Keratinocyte (primary cell): ENCODE measurements at regions not wholly inside any gene's neighbourhood (a gene's known extent, or its start where the extent isn't known, plus 50 kb on each side); places are given as distances from the start of the nearest gene placed in this dataset.
"Not testable (repeated sequence)": the region's sequence is repeated elsewhere in the genome, so short reads cannot be mapped to it uniquely, and the experiment has no call there.

Source experiments
- DNase-seq: peaks from one replicate; pipeline ENCODE4 v3.0.0-alpha.2; 2011; ENCODE audit warnings: low read depth, missing footprints, low spot score
- FAIRE-seq: peaks from 2 replicates; lab custom pipeline; 2011; peaks lifted over from hg19 to GRCh38; lab: Jason Lieb, UNC
- H2AFZ ChIP-seq: 2 replicates; pipeline ENCODE4 v1.6.0; 2012; ENCODE audit warnings: low read length, control low read depth, inconsistent platforms; ENCODE audit not compliant: control insufficient read depth
- H3K27ac ChIP-seq: 2 replicates; pipeline ENCODE4 v1.5.1; 2011; ENCODE audit warnings: low read length; ENCODE audit not compliant: control insufficient read depth, insufficient read depth
- H3K27me3 ChIP-seq: 3 replicates; pipeline ENCODE4 v1.6.0; 2011; ENCODE audit warnings: low read length; ENCODE audit not compliant: control insufficient read depth, insufficient read depth; ENCODE audit errors: extremely low read depth
- H3K36me3 ChIP-seq, 2 experiments: 2 replicates in 1 of 2; 3 replicates in 1 of 2; pipeline ENCODE4 v1.5.1; 2011; ENCODE audit warnings: low read length in 2 of 2, mild to moderate bottlenecking in 1 of 2; ENCODE audit not compliant: control insufficient read depth in 2 of 2, insufficient read depth in 2 of 2; ENCODE audit errors: extremely low read depth in 1 of 2
- H3K4me1 ChIP-seq: 3 replicates; pipeline ENCODE4 v1.5.1; 2011; ENCODE audit warnings: low read length; ENCODE audit not compliant: control insufficient read depth, insufficient read depth; ENCODE audit errors: extremely low read depth
- H3K4me2 ChIP-seq: 3 replicates; pipeline ENCODE4 v1.6.0; 2011; ENCODE audit warnings: low read depth, low read length; ENCODE audit not compliant: control insufficient read depth, insufficient read depth; ENCODE audit errors: extremely low read depth
- H3K4me3 ChIP-seq, 3 experiments: fragments of 200-600 bp in 1 of 3; sonication (generic) in 1 of 3; 2 replicates in 2 of 3; 3 replicates in 1 of 3; pipeline ENCODE4 v1.5.1; 2011 to 2016; ENCODE audit warnings: low read length in 3 of 3, mild to moderate bottlenecking in 3 of 3, control low read depth in 2 of 3, inconsistent platforms in 1 of 3, low read depth in 1 of 3, mixed read lengths in 1 of 3, mixed run types in 1 of 3, moderate library complexity in 1 of 3; ENCODE audit not compliant: control insufficient read depth in 2 of 3, insufficient read depth in 2 of 3; ENCODE audit errors: extremely low read depth in 1 of 3
- H3K79me2 ChIP-seq: 2 replicates; pipeline ENCODE4 v1.6.0; 2012; ENCODE audit warnings: low read length; ENCODE audit not compliant: control insufficient read depth, insufficient read depth
- H3K9ac ChIP-seq: 3 replicates; pipeline ENCODE4 v1.6.0; 2011; ENCODE audit warnings: low read length; ENCODE audit not compliant: control insufficient read depth, insufficient read depth; ENCODE audit errors: extremely low read depth
- H3K9me1 ChIP-seq: 3 replicates; pipeline ENCODE4 v1.6.0; 2011; ENCODE audit warnings: low read length; ENCODE audit not compliant: control insufficient read depth, insufficient read depth; ENCODE audit errors: extremely low read depth
- H3K9me3 ChIP-seq: 2 replicates; pipeline ENCODE4 v1.5.1; 2012; ENCODE audit warnings: low read depth, low read length; ENCODE audit not compliant: control insufficient read depth
- H4K20me1 ChIP-seq: 3 replicates; pipeline ENCODE4 v1.6.0; 2011; ENCODE audit warnings: low read length; ENCODE audit not compliant: control insufficient read depth, insufficient read depth; ENCODE audit errors: extremely low read depth
- CTCF ChIP-seq, 3 experiments: IDR thresholded peaks in 1 of 3; conservative IDR thresholded peaks in 1 of 3; optimal IDR thresholded peaks in 1 of 3; 2 replicates in 2 of 3; 3 replicates in 1 of 3; pipeline versions ENCODE3 to v1.5.1; 2011; ENCODE audit warnings: low read length in 3 of 3, mild to moderate bottlenecking in 3 of 3, moderate library complexity in 2 of 3, control low read depth in 1 of 3, inconsistent platforms in 1 of 3; ENCODE audit not compliant: insufficient read depth in 2 of 3; ENCODE audit errors: extremely low read depth in 1 of 3
- EZH2 ChIP-seq: IDR thresholded peaks from one replicate; pipeline ENCODE4 v1.6.1; 2012; ENCODE audit warnings: inconsistent platforms, mild to moderate bottlenecking, low read length, moderate library complexity
- dilution Hi-C: fragments of 300-500 bp; cut with MboI; formaldehyde crosslinking; loops from one replicate; pipeline ENCODE4 v1.7.0; 2020; ENCODE audit warnings: low sequenced_read_pairs; ENCODE audit not compliant: extremely low pct_ligation_motif_present

DNA sequence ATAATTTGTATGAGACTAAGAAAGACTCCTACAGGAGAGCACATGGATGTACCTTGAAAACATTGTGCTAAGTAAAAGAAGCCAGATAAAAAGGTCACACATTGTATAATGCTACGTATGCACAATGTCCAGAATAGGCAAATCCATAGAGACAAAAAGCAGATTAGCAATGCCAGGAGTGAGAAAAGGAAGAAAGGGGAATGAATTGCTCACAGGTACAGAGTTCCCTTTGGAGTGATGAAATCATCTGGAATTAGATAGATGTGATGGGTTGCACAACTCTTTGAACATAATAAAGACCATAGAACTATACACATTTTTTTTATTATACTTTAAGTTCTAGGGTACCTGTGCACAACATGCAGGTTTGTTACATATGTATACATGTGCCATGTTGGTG lies 1218.9 kb upstream of the TMEM132C start:
- Histone ChIP-seq H3K9me1 (no peaks in the 10 kb centered on the region), H3K9me3 (no peaks in the 10 kb centered on the region), H3K27me3 (no peaks in the 10 kb centered on the region), H2AFZ (no peak overlapping the region), H3K4me1 (peaks cover 15% of the 10 kb centered on the region), H3K36me3 (no peaks in the 10 kb centered on the region), H3K4me2 (no peak overlapping the region), H3K4me3 (no peak overlapping the region), H3K79me2 (no peaks in the 10 kb centered on the region), H3K9ac (no peak overlapping the region), H4K20me1 (no peaks in the 10 kb centered on the region), H3K27ac (no peak overlapping the region)
- dilution Hi-C loops, result no loop called here
- FAIRE-seq (no peak), DNase-seq (no peak)
- no peak for TF ChIP-seq EZH2
- no peak for TF ChIP-seq CTCF (optimal IDR thresholded peaks at IDR 0.05 in 1 of 3, IDR thresholded peaks at IDR 0.05 in 1 of 3, conservative IDR thresholded peaks at IDR 0.05 in 1 of 3; ENCODE audit: extremely low read depth in 1 of 3, insufficient read depth in 2 of 3, low read length in 3 of 3)

GRCh38 chr12:127048525-127048924 lies 1218.4 kb upstream of the TMEM132C start:
- DNase-seq, H3K9ac ChIP-seq, H3K4me3 ChIP-seq, H3K27ac ChIP-seq, H3K27me3 ChIP-seq, H3K9me1 ChIP-seq, H4K20me1 ChIP-seq, H3K9me3 ChIP-seq, H2AFZ ChIP-seq, H3K79me2 ChIP-seq, dilution Hi-C loops, FAIRE-seq, H3K36me3 ChIP-seq, H3K4me2 ChIP-seq: not testable (repeated sequence)
- peaks cover 20% of the 10 kb centered on the region for H3K4me1 ChIP-seq

DNA sequence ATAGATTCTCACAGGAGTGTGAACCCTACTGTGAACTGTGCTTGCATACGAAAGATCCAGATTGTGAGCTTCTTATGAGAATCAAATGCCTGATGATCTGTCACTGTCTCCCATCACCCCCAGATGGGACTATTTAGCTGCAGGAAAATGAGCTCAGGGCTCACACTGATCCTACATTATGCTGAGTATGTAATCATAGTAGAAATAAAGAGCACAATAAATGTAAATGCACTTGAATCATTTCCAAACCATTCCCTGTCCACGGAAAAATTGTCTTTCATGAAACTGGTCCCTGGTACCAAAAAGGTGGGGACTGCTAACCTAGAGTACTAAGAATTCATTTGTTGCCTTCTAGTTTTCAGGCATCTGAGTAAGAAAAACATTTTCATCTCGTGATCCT lies 1215.8 kb upstream of the TMEM132C start:
- H3K4me1 ChIP-seq, result peaks cover 35% of the 10 kb centered on the region
- H3K4me2 ChIP-seq, result no peak overlapping the region
- FAIRE-seq (no peak), DNase-seq (no peak)
- no peak overlapping the region for H2AFZ ChIP-seq
- no peak overlapping the region for H3K9ac ChIP-seq
- no peak overlapping the region for H3K4me3 ChIP-seq
- no peaks in the 10 kb centered on the region for H3K36me3 ChIP-seq
- H3K9me1 ChIP-seq, result no peaks in the 10 kb centered on the region
- H3K9me3 ChIP-seq, result no peaks in the 10 kb centered on the region
- no peaks in the 10 kb centered on the region for H3K79me2 ChIP-seq
- TF ChIP-seq CTCF (optimal IDR thresholded peaks at IDR 0.05 in 1 of 3, IDR thresholded peaks at IDR 0.05 in 1 of 3, conservative IDR thresholded peaks at IDR 0.05 in 1 of 3; ENCODE audit: extremely low read depth in 1 of 3, insufficient read depth in 2 of 3, low read length in 3 of 3) (no peak), EZH2 (no peak)
- H4K20me1 ChIP-seq, result no peaks in the 10 kb centered on the region
- H3K27me3 ChIP-seq, result no peaks in the 10 kb centered on the region
- dilution Hi-C loops, result no loop called here
- H3K27ac ChIP-seq, result no peak overlapping the region
